Progenitor cell of endocrine pancreas (in vitro differentiated cells): ENCODE measurements at regions not wholly inside any gene's neighbourhood (a gene's known extent, or its start where the extent isn't known, plus 50 kb on each side); places are given as distances from the start of the nearest gene placed in this dataset.

ENCODE experiments used
- DNase-seq: peaks from one replicate; pipeline ENCODE4 v3.0.0; 2021; ENCODE audit warnings: low spot score; ENCODE audit not compliant: unreplicated experiment
- H3K27ac Mint-ChIP-seq: 2 replicates; pipeline ENCODE4 v1.8.0; 2021; ENCODE audit warnings: mild to moderate bottlenecking, moderate library complexity, mixed read lengths
- H3K27me3 Mint-ChIP-seq: 2 replicates; pipeline ENCODE4 v1.8.0; 2021; ENCODE audit warnings: mixed read lengths
- H3K36me3 Mint-ChIP-seq: 2 replicates; pipeline ENCODE4 v1.8.0; 2022; ENCODE audit warnings: mixed read lengths; ENCODE audit not compliant: insufficient read depth
- H3K4me1 Mint-ChIP-seq: 2 replicates; pipeline ENCODE4 v1.8.0; 2021; ENCODE audit warnings: low read depth, mixed read lengths
- H3K4me3 Mint-ChIP-seq: 2 replicates; pipeline ENCODE4 v1.8.0; 2021; ENCODE audit warnings: low read depth, mild to moderate bottlenecking, moderate library complexity, mixed read lengths
- H3K9me3 Mint-ChIP-seq: 2 replicates; pipeline ENCODE4 v1.8.0; 2021; ENCODE audit warnings: low read depth, mixed read lengths
- CTCF ChIP-seq: fragments of 200-600 bp; sonication (generic); IDR thresholded peaks from one replicate; pipeline ENCODE4 v1.5.0; 2021; ENCODE audit warnings: antibody characterized with exemption, mild to moderate bottlenecking; ENCODE audit not compliant: unreplicated experiment

- no peaks in the 10 kb centered on the region for H3K9me3 Mint-ChIP-seq
- H3K27me3 Mint-ChIP-seq, result peaks cover 15% of the 10 kb centered on the region
- no peak overlapping the region for H3K4me3 Mint-ChIP-seq
- no peak for DNase-seq
- TF ChIP-seq CTCF, result no peak
- no peaks in the 10 kb centered on the region for H3K4me1 Mint-ChIP-seq
- no peak overlapping the region for H3K27ac Mint-ChIP-seq
- no peaks in the 10 kb centered on the region for H3K36me3 Mint-ChIP-seq
These were observed 67.6 kb upstream of the ST6GALNAC5 start for GRCh38 chr1:76799700-76800099.

GRCh38 chr1:76802094-76802493 lies 65.2 kb upstream of the ST6GALNAC5 start:
- Mint-ChIP-seq H3K4me3 (no peak overlapping the region), H3K36me3 (no peaks in the 10 kb centered on the region), H3K27ac (no peak overlapping the region), H3K27me3 (peaks cover 15% of the 10 kb centered on the region), H3K4me1 (no peaks in the 10 kb centered on the region), H3K9me3 (no peaks in the 10 kb centered on the region)
- no peak for TF ChIP-seq CTCF
- DNase-seq, result no peak

GRCh38 chr1:76807543-76808260 lies 59.6 kb upstream of the ST6GALNAC5 start:
- no peak for DNase-seq
- Mint-ChIP-seq H3K27me3 (no peaks in the 10 kb centered on the region), H3K36me3 (no peaks in the 10 kb centered on the region), H3K9me3 (no peaks in the 10 kb centered on the region), H3K4me3 (no peak overlapping the region), H3K27ac (no peak overlapping the region), H3K4me1 (peaks cover under 1% of the 10 kb centered on the region)
- TF ChIP-seq CTCF, result no peak
